ENCODE measurements at regions not wholly inside any gene's neighbourhood (a gene's known extent, or its start where the extent isn't known, plus 50 kb on each side); places are given as distances from the start of the nearest gene placed in this dataset.

DNA sequence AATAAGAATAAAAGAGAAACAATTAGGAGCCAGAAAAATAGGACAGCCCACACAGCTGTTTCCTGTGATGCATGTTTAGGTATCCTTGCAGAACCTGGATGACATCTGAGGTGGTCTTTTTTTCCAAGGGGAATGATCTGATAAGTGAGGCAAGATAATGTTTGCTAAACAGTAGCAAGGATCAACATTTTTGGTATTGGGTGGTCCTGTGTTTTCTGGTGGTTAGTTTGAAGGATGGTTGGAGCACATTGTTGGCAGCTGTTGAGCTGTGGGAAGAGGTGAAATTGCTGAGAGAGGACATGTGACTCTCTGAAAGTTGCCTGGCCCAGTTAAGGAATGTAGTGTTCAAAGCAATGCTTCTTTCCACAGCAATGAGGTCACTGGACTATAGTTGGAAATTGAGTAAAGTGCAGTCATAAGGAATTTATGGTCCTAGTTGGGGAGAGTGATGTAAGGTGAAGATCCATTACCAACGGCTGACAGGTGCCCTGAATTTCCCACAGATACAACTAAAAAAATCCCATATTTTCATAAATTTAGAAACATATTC is 270.2 kb upstream of the IMPG1 start:
- DNase-seq = peak; percentile 67

DNA sequence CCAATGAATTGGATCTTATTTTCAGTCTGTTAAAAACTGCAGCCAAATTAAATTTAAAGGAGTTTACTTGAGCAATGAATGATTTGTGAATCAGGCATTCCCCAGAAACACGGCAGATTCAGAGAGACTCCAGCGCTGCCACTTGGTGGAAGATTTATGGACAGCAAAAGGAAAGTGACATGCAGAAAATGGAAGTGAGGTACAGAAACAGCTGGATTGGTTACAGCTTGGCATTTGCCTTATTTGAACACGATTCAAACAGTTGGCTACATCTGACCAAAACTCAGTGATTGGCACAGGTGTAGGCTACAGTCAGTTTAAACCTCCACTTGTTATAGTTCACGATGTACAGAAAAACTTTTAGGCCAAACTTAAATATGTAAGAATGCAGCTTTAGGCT is 257.6 kb upstream of the IMPG1 start:
- DNase-seq = no peak

DNA sequence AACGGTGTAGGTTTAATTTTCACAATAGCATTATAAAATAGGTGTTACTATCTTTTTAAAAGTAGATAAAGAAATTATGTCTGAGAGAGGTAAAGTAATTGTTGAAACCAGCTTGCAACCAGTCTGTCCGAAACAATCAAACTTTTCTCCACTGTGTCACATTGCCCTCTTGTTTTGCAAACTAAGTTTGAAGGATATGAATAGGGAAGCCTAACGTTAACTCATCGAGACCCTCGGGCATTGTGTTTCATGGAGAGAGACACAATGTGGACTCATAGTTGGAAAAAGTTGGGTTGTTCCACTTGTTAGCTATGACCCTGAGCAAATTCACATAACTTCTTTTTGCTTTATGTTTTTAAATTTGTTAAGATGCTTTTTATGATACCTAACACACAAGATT is 254.4 kb upstream of the IMPG1 start:
- no peak for DNase-seq

Data from islet precursor cell (in vitro differentiated cells).